CD14-positive monocyte (primary cell): ENCODE measurements at regions not wholly inside any gene's neighbourhood (a gene's known extent, or its start where the extent isn't known, plus 50 kb on each side); places are given as distances from the start of the nearest gene placed in this dataset.

Source experiments
- DNase-seq, 3 donors: peaks; one replicate each; pipeline ENCODE4 v3.0.0-alpha.2; 2011 to 2022
- H2AFZ ChIP-seq: 2 replicates; pipeline ENCODE4 v1.6.0; 2012; ENCODE audit warnings: mild to moderate bottlenecking, low read depth, low read length, inconsistent platforms; ENCODE audit not compliant: insufficient read depth, poor library complexity, severe bottlenecking
- H3K27ac ChIP-seq, 2 donors: 1 replicate in 1 of 2; 2 replicates in 1 of 2; pipeline ENCODE4 v1.5.1; 2012 to 2013; ENCODE audit warnings: low read length in 2 of 2, control low read depth in 1 of 2, inconsistent platforms in 1 of 2, low read depth in 1 of 2, mild to moderate bottlenecking in 1 of 2
- H3K27me3 ChIP-seq, 2 donors: one replicate each; pipeline versions ENCODE4 v1.6.0 to v1.6.1; 2011 to 2013; ENCODE audit warnings: low read length in 2 of 2; ENCODE audit not compliant: control insufficient read depth in 2 of 2, insufficient read depth in 2 of 2
- H3K36me3 ChIP-seq, 2 donors: replicated peaks in 1 of 2; 1 replicate in 1 of 2; 2 replicates in 1 of 2; pipeline versions ENCODE4 v1.5.1 to v1.6.1; 2012 to 2013; ENCODE audit warnings: low read length in 2 of 2, control low read depth in 1 of 2, inconsistent platforms in 1 of 2, mild to moderate bottlenecking in 1 of 2; ENCODE audit not compliant: insufficient read depth in 2 of 2, control insufficient read depth in 1 of 2
- H3K4me1 ChIP-seq, 2 donors: 1 replicate in 1 of 2; 2 replicates in 1 of 2; pipeline versions ENCODE4 v1.5.1 to v1.6.1; 2012 to 2013; ENCODE audit warnings: low read length in 2 of 2, control low read depth in 1 of 2, inconsistent platforms in 1 of 2, mild to moderate bottlenecking in 1 of 2, moderate library complexity in 1 of 2; ENCODE audit not compliant: insufficient read depth in 2 of 2, control insufficient read depth in 1 of 2
- H3K4me2 ChIP-seq: replicated peaks from 2 replicates; pipeline ENCODE3; 2012; ENCODE audit warnings: low read length, moderate library complexity, mild to moderate bottlenecking; ENCODE audit not compliant: poor library complexity, severe bottlenecking; ENCODE audit errors: extremely low read depth
- H3K4me3 ChIP-seq, 3 experiments: fragments of 200-600 bp in 1 of 3; sonication (generic) in 1 of 3; replicated peaks in 1 of 3; 1 replicate in 2 of 3; 2 replicates in 1 of 3; pipeline ENCODE4 v1.5.1; 2011 to 2013; ENCODE audit warnings: low read length in 3 of 3, mild to moderate bottlenecking in 3 of 3, control low read depth in 2 of 3, low read depth in 2 of 3, inconsistent platforms in 1 of 3, moderate library complexity in 1 of 3
- H3K79me2 ChIP-seq: 2 replicates; pipeline ENCODE4 v1.6.0; 2012; ENCODE audit warnings: mild to moderate bottlenecking, control low read depth, inconsistent platforms, low read length, moderate library complexity; ENCODE audit not compliant: insufficient read depth
- H3K9ac ChIP-seq: 2 replicates; pipeline ENCODE4 v1.6.0; 2017; ENCODE audit warnings: low read length, mild to moderate bottlenecking; ENCODE audit not compliant: insufficient read depth, poor library complexity, severe bottlenecking
- H3K9me3 ChIP-seq, 2 donors: replicated peaks in 1 of 2; 1 replicate in 1 of 2; 2 replicates in 1 of 2; pipeline versions ENCODE4 v1.5.1 to v1.6.1; 2012 to 2013; ENCODE audit warnings: low read length in 2 of 2, control low read depth in 1 of 2; ENCODE audit not compliant: control insufficient read depth in 1 of 2, insufficient read depth in 1 of 2
- H4K20me1 ChIP-seq: 2 replicates; pipeline ENCODE4 v1.6.0; 2012; ENCODE audit warnings: mild to moderate bottlenecking, low read length, control low read depth, moderate library complexity; ENCODE audit not compliant: insufficient read depth
- H3K27ac Mint-ChIP-seq, 7 donors: one replicate each; pipeline ENCODE4 v1.8.0; 2020; ENCODE audit warnings: mild to moderate bottlenecking in 7 of 7, mixed read lengths in 7 of 7, moderate library complexity in 6 of 7, inconsistent platforms in 2 of 7
- H3K27me3 Mint-ChIP-seq, 3 donors: one replicate each; pipeline ENCODE4 v1.8.0; 2021 to 2022; ENCODE audit warnings: low read depth in 3 of 3, mild to moderate bottlenecking in 3 of 3, mixed read lengths in 3 of 3, moderate library complexity in 3 of 3, inconsistent platforms in 1 of 3
- H3K36me3 Mint-ChIP-seq, 2 donors: one replicate each; pipeline ENCODE4 v1.8.0; 2020; ENCODE audit warnings: mixed read lengths in 2 of 2, inconsistent platforms in 1 of 2, mild to moderate bottlenecking in 1 of 2
- H3K4me1 Mint-ChIP-seq: one replicate; pipeline ENCODE4 v1.8.0; 2020; ENCODE audit warnings: mild to moderate bottlenecking, mixed read lengths
- H3K4me3 Mint-ChIP-seq, 2 donors: one replicate each; pipeline ENCODE4 v1.8.0; 2020; ENCODE audit warnings: mild to moderate bottlenecking in 2 of 2, mixed read lengths in 2 of 2, moderate library complexity in 1 of 2
- H3K9me3 Mint-ChIP-seq, 7 donors: one replicate each; pipeline ENCODE4 v1.8.0; 2020 to 2022; ENCODE audit warnings: mixed read lengths in 7 of 7, mild to moderate bottlenecking in 6 of 7, moderate library complexity in 6 of 7, inconsistent platforms in 2 of 7
- WGBS: methylation state at CpG from one replicate; pipeline ENCODE4 v1.1.5; 2013; ENCODE audit warnings: missing lambda C conversion rate; ENCODE audit not compliant: insufficient coverage; 5-methylcytosine and 5-hydroxymethylcytosine counted together
- intact Hi-C, 2 donors: fragments of 100-400 bp; cut with micrococcal nuclease; formaldehyde crosslinking; loops; one replicate each; pipeline versions ENCODE4 v1.15.0 to v1.15.1; 2023
- TF ChIP-seq, protein P1 (sequence below): fragments of 200-600 bp; IDR thresholded peaks from one replicate; pipeline ENCODE4 v1.8.0; 2022; ENCODE audit warnings: antibody characterized with exemption, mild to moderate bottlenecking

DNA sequence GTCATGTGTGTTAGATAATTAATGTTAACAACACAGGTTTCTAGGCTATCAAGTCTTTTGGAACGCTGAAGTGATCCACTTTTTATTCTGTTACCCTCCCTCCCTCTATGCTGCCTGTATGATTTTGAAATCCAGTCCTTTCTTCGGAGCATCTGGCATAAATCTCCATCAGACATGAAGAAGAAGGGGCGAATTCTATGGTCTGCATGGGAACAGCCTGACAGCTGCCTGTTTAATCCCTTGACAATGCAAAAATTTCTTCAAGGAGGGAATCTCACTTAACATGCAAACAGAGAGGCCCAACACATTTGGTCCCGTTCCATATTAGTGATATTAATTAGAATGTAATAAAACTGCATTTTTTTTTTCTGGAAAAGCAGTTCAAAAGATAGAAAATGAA lies 145.2 kb downstream of the VGLL3 start:
- H3K27ac ChIP-seq = no peak overlapping the region
- intact Hi-C loops = no loop called here
- no peak overlapping the region for H3K4me3 Mint-ChIP-seq
- no peaks in the 10 kb centered on the region for H3K27me3 Mint-ChIP-seq
- WGBS = 82% methylated on average over 2 of the region's 4 CpGs
- H3K4me1 Mint-ChIP-seq = no peaks in the 10 kb centered on the region
- no peaks in the 10 kb centered on the region for H4K20me1 ChIP-seq
- H3K27ac Mint-ChIP-seq = no peak overlapping the region
- no peaks in the 10 kb centered on the region for H3K4me1 ChIP-seq
- H3K9me3 Mint-ChIP-seq = peaks cover 0 to 9% (median 3%) of the 10 kb centered on the region in 7 donors
- TF ChIP-seq, protein P1, sequence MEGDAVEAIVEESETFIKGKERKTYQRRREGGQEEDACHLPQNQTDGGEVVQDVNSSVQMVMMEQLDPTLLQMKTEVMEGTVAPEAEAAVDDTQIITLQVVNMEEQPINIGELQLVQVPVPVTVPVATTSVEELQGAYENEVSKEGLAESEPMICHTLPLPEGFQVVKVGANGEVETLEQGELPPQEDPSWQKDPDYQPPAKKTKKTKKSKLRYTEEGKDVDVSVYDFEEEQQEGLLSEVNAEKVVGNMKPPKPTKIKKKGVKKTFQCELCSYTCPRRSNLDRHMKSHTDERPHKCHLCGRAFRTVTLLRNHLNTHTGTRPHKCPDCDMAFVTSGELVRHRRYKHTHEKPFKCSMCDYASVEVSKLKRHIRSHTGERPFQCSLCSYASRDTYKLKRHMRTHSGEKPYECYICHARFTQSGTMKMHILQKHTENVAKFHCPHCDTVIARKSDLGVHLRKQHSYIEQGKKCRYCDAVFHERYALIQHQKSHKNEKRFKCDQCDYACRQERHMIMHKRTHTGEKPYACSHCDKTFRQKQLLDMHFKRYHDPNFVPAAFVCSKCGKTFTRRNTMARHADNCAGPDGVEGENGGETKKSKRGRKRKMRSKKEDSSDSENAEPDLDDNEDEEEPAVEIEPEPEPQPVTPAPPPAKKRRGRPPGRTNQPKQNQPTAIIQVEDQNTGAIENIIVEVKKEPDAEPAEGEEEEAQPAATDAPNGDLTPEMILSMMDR = no peak
- no peaks in the 10 kb centered on the region for H3K36me3 ChIP-seq
- no peak overlapping the region for H3K4me2 ChIP-seq
- no peak overlapping the region for H3K4me3 ChIP-seq
- H2AFZ ChIP-seq = no peak overlapping the region
- H3K9me3 ChIP-seq = peaks cover 0 to 7% of the 10 kb centered on the region in 2 donors
- H3K36me3 Mint-ChIP-seq = no peaks in the 10 kb centered on the region
- DNase-seq = no peak
- no peaks in the 10 kb centered on the region for H3K27me3 ChIP-seq
- H3K9ac ChIP-seq = no peak overlapping the region
- H3K79me2 ChIP-seq = no peaks in the 10 kb centered on the region

- Histone ChIP-seq H4K20me1 (no peaks in the 10 kb centered on the region), H3K4me1 (no peaks in the 10 kb centered on the region), H3K9me3 (peaks cover 0 to 3% of the 10 kb centered on the region in 2 donors), H3K27me3 (no peaks in the 10 kb centered on the region), H2AFZ (no peak overlapping the region), H3K79me2 (no peaks in the 10 kb centered on the region), H3K4me2 (no peak overlapping the region), H3K36me3 (no peaks in the 10 kb centered on the region), H3K27ac (no peak overlapping the region), H3K9ac (no peak overlapping the region), H3K4me3 (no peak overlapping the region)
- Mint-ChIP-seq H3K27me3 (peaks cover 0 to 2% (median 0%) of the 10 kb centered on the region in 3 donors), H3K36me3 (no peaks in the 10 kb centered on the region), H3K27ac (no peak overlapping the region), H3K9me3 (peaks cover 0 to 4% (median 3%) of the 10 kb centered on the region in 7 donors), H3K4me3 (no peak overlapping the region), H3K4me1 (no peaks in the 10 kb centered on the region)
- WGBS = 100% methylated on average over 1 of the region's 2 CpGs
- TF ChIP-seq, protein P1 = no peak
- DNase-seq = no peak
- intact Hi-C loops = no loop called here
Observed at GRCh38 chr3:86838927-86839326, 152.0 kb downstream of the VGLL3 start.
